Activated CD8-positive, alpha-beta T cell treated with anti-CD3 and anti-CD28 coated beads for 36 hours (primary cell): ENCODE measurements at regions not wholly inside any gene's neighbourhood (a gene's known extent, or its start where the extent isn't known, plus 50 kb on each side); places are given as distances from the start of the nearest gene placed in this dataset.

Experiments used
- ATAC-seq: fragments of 200-7000 bp; cut with Tn5 transposase; one replicate; pipeline ENCODE4 v1.10.0; 2021; ENCODE audit warnings: mild to moderate bottlenecking, moderate library complexity
- CTCF ChIA-PET: fragments of 350-600 bp; sonication (Branson Sonifier 250); formaldehyde crosslinking; loops from one replicate; lab custom pipeline; 2021; ENCODE audit warnings: antibody characterized with exemption; lab: Charles Lee
- POLR2A ChIA-PET: fragments of 350-600 bp; sonication (Branson Sonifier 250); formaldehyde crosslinking; loops from one replicate; lab custom pipeline; 2021; ENCODE audit warnings: antibody characterized with exemption; lab: Charles Lee
- DNase-seq: peaks from one replicate; pipeline ENCODE4 v3.0.0-alpha.2; 2020
- H3K27ac Mint-ChIP-seq: one replicate; pipeline ENCODE4 v1.8.0; 2021; ENCODE audit warnings: mild to moderate bottlenecking, mixed read lengths
- H3K27me3 Mint-ChIP-seq: one replicate; pipeline ENCODE4 v1.8.0; 2021; ENCODE audit warnings: mixed read lengths
- H3K36me3 Mint-ChIP-seq: one replicate; pipeline ENCODE4 v1.8.0; 2021; ENCODE audit warnings: low read depth, mixed read lengths
- H3K4me1 Mint-ChIP-seq: one replicate; pipeline ENCODE4 v1.8.0; 2021; ENCODE audit warnings: low read depth, mixed read lengths
- H3K4me3 Mint-ChIP-seq: one replicate; pipeline ENCODE4 v1.8.0; 2021; ENCODE audit warnings: mild to moderate bottlenecking, moderate library complexity, mixed read lengths
- H3K9me3 Mint-ChIP-seq: one replicate; pipeline ENCODE4 v1.8.0; 2021; ENCODE audit warnings: mixed read lengths
- CTCF ChIP-seq: fragments of 200-600 bp; IDR thresholded peaks from one replicate; pipeline ENCODE4 v1.8.0; 2022; ENCODE audit warnings: antibody characterized with exemption, mild to moderate bottlenecking
- intact Hi-C: fragments of 100-400 bp; cut with micrococcal nuclease; formaldehyde crosslinking; loops from one replicate; pipeline ENCODE4 v1.10.0; 2022

- H3K4me1 Mint-ChIP-seq = no peaks in the 10 kb centered on the region
- TF ChIP-seq CTCF = no peak
- H3K36me3 Mint-ChIP-seq = no peaks in the 10 kb centered on the region
- no peaks in the 10 kb centered on the region for H3K9me3 Mint-ChIP-seq
- ChIA-PET POLR2A (no interaction called here), CTCF (no interaction called here)
- intact Hi-C loops = no loop called here
- ATAC-seq (no peak), DNase-seq (no peak)
- H3K4me3 Mint-ChIP-seq = no peak overlapping the region
- H3K27me3 Mint-ChIP-seq = peaks cover 3% of the 10 kb centered on the region
- no peak overlapping the region for H3K27ac Mint-ChIP-seq
These were observed 263.2 kb downstream of the FOXA2 start for GRCh38 chr20:22321191-22321590.

GRCh38 chr20:22320245-22320915 is 264.0 kb downstream of the FOXA2 start:
- DNase-seq (no peak), ATAC-seq (no peak)
- H3K4me3 Mint-ChIP-seq = no peak overlapping the region
- no peak overlapping the region for H3K27ac Mint-ChIP-seq
- H3K9me3 Mint-ChIP-seq = peaks cover 2% of the 10 kb centered on the region
- CTCF ChIA-PET = no interaction called here
- peaks cover 3% of the 10 kb centered on the region for H3K27me3 Mint-ChIP-seq
- POLR2A ChIA-PET = no interaction called here
- intact Hi-C loops = no loop called here
- no peaks in the 10 kb centered on the region for H3K4me1 Mint-ChIP-seq
- no peaks in the 10 kb centered on the region for H3K36me3 Mint-ChIP-seq
- no peak for TF ChIP-seq CTCF

- TF ChIP-seq CTCF = no peak
- no peak overlapping the region for H3K27ac Mint-ChIP-seq
- no peaks in the 10 kb centered on the region for H3K4me1 Mint-ChIP-seq
- no peak overlapping the region for H3K4me3 Mint-ChIP-seq
- ChIA-PET CTCF (interaction anchor here (1.1 kb wide), 1 partner anchor 10 kb away, joined by 3 read pairs; no protein-coding TSS in a partner anchor), POLR2A (no interaction called here)
- DNase-seq (no peak), ATAC-seq (no peak)
- H3K36me3 Mint-ChIP-seq = no peaks in the 10 kb centered on the region
- peaks cover 3% of the 10 kb centered on the region for H3K27me3 Mint-ChIP-seq
- intact Hi-C loops = no loop called here
- peaks cover 2% of the 10 kb centered on the region for H3K9me3 Mint-ChIP-seq
These were observed 268.6 kb downstream of the FOXA2 start for GRCh38 chr20:22315771-22316170.

GRCh38 chr20:22315073-22315472 is 269.3 kb downstream of the FOXA2 start:
- DNase-seq (no peak), ATAC-seq (no peak)
- peaks cover 3% of the 10 kb centered on the region for H3K27me3 Mint-ChIP-seq
- H3K36me3 Mint-ChIP-seq = no peaks in the 10 kb centered on the region
- H3K9me3 Mint-ChIP-seq = peaks cover 2% of the 10 kb centered on the region
- no peak for TF ChIP-seq CTCF
- H3K27ac Mint-ChIP-seq = no peak overlapping the region
- no peaks in the 10 kb centered on the region for H3K4me1 Mint-ChIP-seq
- CTCF ChIA-PET = interaction anchor here (1.1 kb wide), 1 partner anchor 9 kb away, joined by 3 read pairs; no protein-coding TSS in a partner anchor
- POLR2A ChIA-PET = no interaction called here
- no peak overlapping the region for H3K4me3 Mint-ChIP-seq
- intact Hi-C loops = no loop called here

GRCh38 chr20:22312744-22313346 is 271.5 kb downstream of the FOXA2 start:
- intact Hi-C loops = no loop called here
- ChIA-PET CTCF (no interaction called here), POLR2A (no interaction called here)
- DNase-seq (peak; percentile 4), ATAC-seq (no peak)
- peaks cover 2% of the 10 kb centered on the region for H3K9me3 Mint-ChIP-seq
- TF ChIP-seq CTCF = peak; percentile 41
- no peaks in the 10 kb centered on the region for H3K36me3 Mint-ChIP-seq
- H3K27ac Mint-ChIP-seq = no peak overlapping the region
- no peaks in the 10 kb centered on the region for H3K27me3 Mint-ChIP-seq
- no peaks in the 10 kb centered on the region for H3K4me1 Mint-ChIP-seq
- H3K4me3 Mint-ChIP-seq = no peak overlapping the region
